ENCODE measurements at regions not wholly inside any gene's neighbourhood (a gene's known extent, or its start where the extent isn't known, plus 50 kb on each side); places are given as distances from the start of the nearest gene placed in this dataset.

GRCh38 chr10:26359670-26360069 is 78.5 kb upstream of the APBB1IP start:
- no peaks in the 10 kb centered on the region for H3K9me2 ChIP-seq (ENCODE audit: insufficient read depth)
- no peak overlapping the region for H3K4me2 ChIP-seq
- H4K20me1 ChIP-seq (replicated peaks; ENCODE audit: insufficient read depth): no peaks in the 10 kb centered on the region
- no peaks in the 10 kb centered on the region for H3K36me3 ChIP-seq (ENCODE audit: insufficient read depth)
- no peak overlapping the region for H3K4me3 ChIP-seq
- Mint-ChIP-seq H3K36me3 (ENCODE audit: low read depth) (no peaks in the 10 kb centered on the region), H3K4me1 (peaks cover 2% of the 10 kb centered on the region; the same call in 1 of the 3 replicates), H3K27ac (no peak overlapping the region), H3K4me3 (no peak overlapping the region), H3K9me3 (no peaks in the 10 kb centered on the region), H3K27me3 (ENCODE audit: insufficient read depth, low read depth, poor library complexity) (peaks cover 1% of the 10 kb centered on the region)
- ATAC-seq: no peak
- H3F3A ChIP-seq (replicated peaks; ENCODE audit: low read depth): no peaks in the 10 kb centered on the region
- H3K79me2 ChIP-seq (replicated peaks; ENCODE audit: insufficient read depth): no peaks in the 10 kb centered on the region
- H3K27ac ChIP-seq (ENCODE audit: low read depth): no peak overlapping the region
- no peak overlapping the region for H2AFZ ChIP-seq
- DNase-seq (ENCODE audit: low spot score): no peak
- H3K4me1 ChIP-seq (ENCODE audit: insufficient read depth): no peaks in the 10 kb centered on the region
- TF ChIP-seq ZNF462 (CRISPR knock-in tag; IDR thresholded peaks at IDR 0.05): no peak
- no peak for TF ChIP-seq CTCF (conservative IDR thresholded peaks at IDR 0.05; ENCODE audit: low read depth in 2 of 2)
- TF ChIP-seq JUNB (IDR thresholded peaks at IDR 0.05; ENCODE audit: unreplicated experiment): no peak
- no peak for TF ChIP-seq ETS1 (IDR thresholded peaks at IDR 0.05)
- no peak for TF ChIP-seq STAT1 (IDR thresholded peaks at IDR 0.05; ENCODE audit: unreplicated experiment)
- TF ChIP-seq REST (IDR thresholded peaks at IDR 0.05; ENCODE audit: unreplicated experiment): no peak
- no peaks in the 10 kb centered on the region for H3K27me3 ChIP-seq (ENCODE audit: insufficient read depth)

All from GM23338 (cell line).